ENCODE measurements at regions not wholly inside any gene's neighbourhood (a gene's known extent, or its start where the extent isn't known, plus 50 kb on each side); places are given as distances from the start of the nearest gene placed in this dataset.
A peak's percentile ranks its signal among the peaks of the same experiment; 100 is the strongest.
"Not testable (repeated sequence)": the region's sequence is repeated elsewhere in the genome, so short reads cannot be mapped to it uniquely, and the experiment has no call there.

DNA sequence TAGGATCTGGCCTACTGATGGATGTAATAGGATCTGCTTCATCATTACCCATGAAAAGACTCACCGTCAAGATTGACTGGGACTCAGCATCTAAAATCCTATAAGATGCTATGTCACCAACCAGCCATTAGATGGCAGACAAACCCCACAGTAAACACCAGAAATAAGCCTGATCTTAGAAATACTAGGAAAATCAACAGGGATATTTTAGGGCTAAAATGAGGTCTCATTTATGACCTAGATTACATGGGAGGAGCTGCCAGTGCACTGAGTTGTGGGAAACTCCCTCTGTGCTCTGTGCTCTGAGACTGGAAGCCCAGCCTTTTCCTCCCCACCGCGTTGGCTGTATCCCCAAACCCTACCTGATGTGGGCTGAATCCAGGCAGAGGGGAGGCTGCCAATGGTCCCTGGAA, 1335.8 kb downstream of the RPIA start:
- in situ Hi-C loops (cut with HindIII; ENCODE audit: low pct_ligation_motif_present, low sequenced_read_pairs); DNase-seq: not testable (repeated sequence)
- TF ChIP-seq CTCF (IDR thresholded peaks at IDR 0.05; ENCODE audit: low read depth, low read length, missing control alignments): peak; percentile 19

DNA sequence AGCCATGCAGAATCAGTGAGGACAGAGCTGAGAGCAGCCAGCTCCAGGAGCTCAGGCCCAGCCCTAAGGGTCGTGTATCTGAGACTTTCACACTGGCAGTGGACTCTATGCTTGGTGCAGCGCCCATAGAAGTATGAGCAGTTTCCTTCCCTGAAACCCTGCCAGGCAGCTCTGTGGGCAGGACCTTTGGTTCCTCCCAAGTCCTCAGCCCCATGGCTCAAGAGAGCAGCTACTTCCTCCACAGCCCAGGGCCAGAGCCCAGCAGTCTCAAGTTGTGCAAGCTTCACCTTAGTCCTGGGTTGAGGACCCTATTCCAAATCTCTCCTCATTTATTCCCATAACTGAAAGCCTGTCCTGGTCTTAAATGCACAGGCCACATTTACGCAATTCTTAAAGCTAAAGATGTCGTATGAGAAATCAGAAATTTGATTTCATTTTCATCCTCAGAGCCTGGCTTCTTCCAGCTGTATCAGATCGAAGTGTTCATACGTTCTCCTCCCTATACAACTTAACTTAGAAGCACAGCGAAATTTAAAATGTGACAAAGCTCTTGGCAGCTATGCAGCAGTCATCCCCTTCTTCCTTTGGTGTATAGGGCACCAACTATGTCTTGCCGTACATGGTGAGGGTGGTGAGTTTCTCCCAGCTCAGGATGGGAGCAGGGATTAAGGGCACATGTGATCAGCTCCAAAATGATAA, 1337.1 kb downstream of the RPIA start:
- H3K4me3 ChIP-seq (ENCODE audit: low read depth, low read length); DNase-seq; in situ Hi-C loops (cut with HindIII; ENCODE audit: low pct_ligation_motif_present, low sequenced_read_pairs); H3K36me3 ChIP-seq (replicated peaks); H3K27me3 ChIP-seq (replicated peaks); H3K27ac ChIP-seq: not testable (repeated sequence)

More for the DNA sequence above, 1335.8 kb downstream of the RPIA start:
- not testable (repeated sequence) for H3K27ac ChIP-seq; H3K36me3 ChIP-seq (replicated peaks); H3K27me3 ChIP-seq (replicated peaks); H3K4me3 ChIP-seq (ENCODE audit: low read depth, low read length)

- H3K36me3 ChIP-seq (replicated peaks); DNase-seq; in situ Hi-C loops (cut with HindIII; ENCODE audit: low pct_ligation_motif_present, low sequenced_read_pairs); H3K4me3 ChIP-seq (ENCODE audit: low read depth, low read length); H3K27me3 ChIP-seq (replicated peaks); H3K27ac ChIP-seq: not testable (repeated sequence)
Observed at GRCh38 chr2:90029080-90029428, 1337.6 kb downstream of the RPIA start.

GRCh38 chr2:90032269-90032668, 1340.8 kb downstream of the RPIA start:
- H3K27me3 ChIP-seq (replicated peaks); H3K36me3 ChIP-seq (replicated peaks); in situ Hi-C loops (cut with HindIII; ENCODE audit: low pct_ligation_motif_present, low sequenced_read_pairs); H3K4me3 ChIP-seq (ENCODE audit: low read depth, low read length); DNase-seq; H3K27ac ChIP-seq: not testable (repeated sequence)

- H3K36me3 ChIP-seq (replicated peaks); in situ Hi-C loops (cut with HindIII; ENCODE audit: low pct_ligation_motif_present, low sequenced_read_pairs): not testable (repeated sequence)
Observed at GRCh38 chr2:90036335-90036734, 1344.9 kb downstream of the RPIA start.

GRCh38 chr2:90039093-90039492, 1347.6 kb downstream of the RPIA start:
- H3K27ac ChIP-seq; in situ Hi-C loops (cut with HindIII; ENCODE audit: low pct_ligation_motif_present, low sequenced_read_pairs); H3K36me3 ChIP-seq (replicated peaks); H3K27me3 ChIP-seq (replicated peaks); H3K4me3 ChIP-seq (ENCODE audit: low read depth, low read length); DNase-seq: not testable (repeated sequence)

More at GRCh38 chr2:90036335-90036734, 1344.9 kb downstream of the RPIA start:
- not testable (repeated sequence) for H3K4me3 ChIP-seq (ENCODE audit: low read depth, low read length); DNase-seq; H3K27ac ChIP-seq; H3K27me3 ChIP-seq (replicated peaks)

- H3K27ac ChIP-seq; DNase-seq; H3K4me3 ChIP-seq (ENCODE audit: low read depth, low read length); H3K27me3 ChIP-seq (replicated peaks); H3K36me3 ChIP-seq (replicated peaks); in situ Hi-C loops (cut with HindIII; ENCODE audit: low pct_ligation_motif_present, low sequenced_read_pairs): not testable (repeated sequence)
Observed at GRCh38 chr2:90047776-90048175, 1356.3 kb downstream of the RPIA start.

GRCh38 chr2:90052113-90052631, 1360.7 kb downstream of the RPIA start:
- H3K36me3 ChIP-seq (replicated peaks); DNase-seq; in situ Hi-C loops (cut with HindIII; ENCODE audit: low pct_ligation_motif_present, low sequenced_read_pairs); H3K27ac ChIP-seq; H3K4me3 ChIP-seq (ENCODE audit: low read depth, low read length); H3K27me3 ChIP-seq (replicated peaks): not testable (repeated sequence)

GRCh38 chr2:90069290-90069894, 1377.9 kb downstream of the RPIA start:
- peak; percentile 17 for TF ChIP-seq CTCF (IDR thresholded peaks at IDR 0.05; ENCODE audit: low read depth, low read length, missing control alignments)
- H3K36me3 ChIP-seq (replicated peaks): no peaks in the 10 kb centered on the region
- H3K4me3 ChIP-seq (ENCODE audit: low read depth, low read length): no peak overlapping the region
- DNase-seq: no peak
- H3K27ac ChIP-seq: no peak overlapping the region
- no peaks in the 10 kb centered on the region for H3K27me3 ChIP-seq (replicated peaks)
- in situ Hi-C loops (cut with HindIII; ENCODE audit: low pct_ligation_motif_present, low sequenced_read_pairs): no loop called here

Measured in brain microvascular endothelial cell (primary cell).